ENCODE measurements at regions not wholly inside any gene's neighbourhood (a gene's known extent, or its start where the extent isn't known, plus 50 kb on each side); places are given as distances from the start of the nearest gene placed in this dataset.

- H3K4me3 ChIP-seq (replicated peaks in 1 of 3; ENCODE audit: insufficient read depth in 1 of 3, low read depth in 1 of 3, low read length in 3 of 3): no peak overlapping the region
- H3K4me1 ChIP-seq (ENCODE audit: control insufficient read depth, extremely low read depth, insufficient read depth, low read length): no peaks in the 10 kb centered on the region
- dilution Hi-C loops (cut with MboI; ENCODE audit: extremely low pct_ligation_motif_present, low sequenced_read_pairs): no loop called here
- no peak overlapping the region for H3K4me2 ChIP-seq (ENCODE audit: insufficient read depth, low read length)
- intact Hi-C loops (cut with micrococcal nuclease): no loop called here
- TF ChIP-seq JUN (IDR thresholded peaks at IDR 0.05; ENCODE audit: borderline replicate concordance, insufficient read depth, insufficient read length, low read depth): no peak
- TF ChIP-seq GATA2 (IDR thresholded peaks at IDR 0.05; ENCODE audit: insufficient read depth, insufficient read length, low read depth, low read length): no peak
- TF ChIP-seq POLR2A (IDR thresholded peaks at IDR 0.05; ENCODE audit: low read depth, low read length): no peak
- no peak for TF ChIP-seq FOS (IDR thresholded peaks at IDR 0.05; ENCODE audit: borderline replicate concordance, insufficient read depth, low read length)
- POLR2A ChIA-PET: no interaction called here
- DNase-seq (ENCODE audit: low read depth, low spot score): peak; percentile 4
- CTCF ChIA-PET: no interaction called here
- no TSS peak for BruUV-seq (replicated peaks)
- H3K9me3 ChIP-seq (replicated peaks; ENCODE audit: control insufficient read depth, insufficient read depth, low read length): no peaks in the 10 kb centered on the region
- no peaks in the 10 kb centered on the region for H3K36me3 ChIP-seq (ENCODE audit: control insufficient read depth in 2 of 2, extremely low read depth in 1 of 2, insufficient read depth in 2 of 2, low read length in 2 of 2)
- no peak overlapping the region for H3K9ac ChIP-seq (replicated peaks; ENCODE audit: extremely low read depth, insufficient read depth, low read length)
- H3K27me3 ChIP-seq (ENCODE audit: control insufficient read depth in 2 of 2, insufficient read depth in 2 of 2, low read length in 2 of 2): no peaks in the 10 kb centered on the region
- H4K20me1 ChIP-seq (replicated peaks; ENCODE audit: control insufficient read depth, extremely low read depth, insufficient read depth, low read length): no peaks in the 10 kb centered on the region
- FAIRE-seq: peak; percentile 26
- no peaks in the 10 kb centered on the region for H3K79me2 ChIP-seq (ENCODE audit: control insufficient read depth, insufficient read depth, low read length)
- H2AFZ ChIP-seq (ENCODE audit: low read depth, low read length): no peak overlapping the region
- H3K9me1 ChIP-seq (replicated peaks; ENCODE audit: control insufficient read depth, extremely low read depth, insufficient read depth, low read length): no peaks in the 10 kb centered on the region
- no peak overlapping the region for H3K27ac ChIP-seq (ENCODE audit: insufficient read depth, low read depth, low read length)
Measured at GRCh38 chr4:111450867-111451266, 694.4 kb upstream of the FAM241A start.

- no peak overlapping the region for H3K4me3 ChIP-seq (replicated peaks in 1 of 3; ENCODE audit: insufficient read depth in 1 of 3, low read depth in 1 of 3, low read length in 3 of 3)
- DNase-seq (ENCODE audit: low read depth, low spot score): no peak
- no peaks in the 10 kb centered on the region for H3K79me2 ChIP-seq (ENCODE audit: control insufficient read depth, insufficient read depth, low read length)
- H3K9me1 ChIP-seq (replicated peaks; ENCODE audit: control insufficient read depth, extremely low read depth, insufficient read depth, low read length): no peaks in the 10 kb centered on the region
- H3K36me3 ChIP-seq (ENCODE audit: control insufficient read depth in 2 of 2, extremely low read depth in 1 of 2, insufficient read depth in 2 of 2, low read length in 2 of 2): no peaks in the 10 kb centered on the region
- H3K4me1 ChIP-seq (ENCODE audit: control insufficient read depth, extremely low read depth, insufficient read depth, low read length): no peaks in the 10 kb centered on the region
- dilution Hi-C loops (cut with MboI; ENCODE audit: extremely low pct_ligation_motif_present, low sequenced_read_pairs) (no loop called here), intact Hi-C loops (cut with micrococcal nuclease) (no loop called here)
- no peak overlapping the region for H2AFZ ChIP-seq (ENCODE audit: low read depth, low read length)
- ChIA-PET POLR2A (no interaction called here), CTCF (interaction anchor here (1.2 kb wide), 1 partner anchor 48 kb away, joined by 3 read pairs; no protein-coding TSS in a partner anchor)
- TF ChIP-seq MYC (IDR thresholded peaks at IDR 0.05; ENCODE audit: low read depth, low read length) (no peak), FOS (IDR thresholded peaks at IDR 0.05; ENCODE audit: borderline replicate concordance, insufficient read depth, low read length) (no peak), EZH2 (IDR thresholded peaks at IDR 0.05; ENCODE audit: borderline replicate concordance, low read depth, low read length, severe bottlenecking) (no peak), JUN (IDR thresholded peaks at IDR 0.05; ENCODE audit: borderline replicate concordance, insufficient read depth, insufficient read length, low read depth) (no peak), GATA2 (IDR thresholded peaks at IDR 0.05; ENCODE audit: insufficient read depth, insufficient read length, low read depth, low read length) (no peak)
- H3K27me3 ChIP-seq (ENCODE audit: control insufficient read depth in 2 of 2, insufficient read depth in 2 of 2, low read length in 2 of 2): no peaks in the 10 kb centered on the region
- no peaks in the 10 kb centered on the region for H4K20me1 ChIP-seq (replicated peaks; ENCODE audit: control insufficient read depth, extremely low read depth, insufficient read depth, low read length)
- no peaks in the 10 kb centered on the region for H3K9me3 ChIP-seq (replicated peaks; ENCODE audit: control insufficient read depth, insufficient read depth, low read length)
- no TSS peak for BruUV-seq (replicated peaks)
- no peak overlapping the region for H3K9ac ChIP-seq (replicated peaks; ENCODE audit: extremely low read depth, insufficient read depth, low read length)
- H3K27ac ChIP-seq (ENCODE audit: insufficient read depth, low read depth, low read length): no peak overlapping the region
- H3K4me2 ChIP-seq (ENCODE audit: insufficient read depth, low read length): no peak overlapping the region
- no peak for FAIRE-seq
Measured at GRCh38 chr4:111453216-111453615, 692.0 kb upstream of the FAM241A start.

All from endothelial cell of umbilical vein (primary cell).